DOHH2 (cell line): ENCODE measurements at regions not wholly inside any gene's neighbourhood (a gene's known extent, or its start where the extent isn't known, plus 50 kb on each side); places are given as distances from the start of the nearest gene placed in this dataset.

Experiments
- H3F3A ChIP-seq: fragments of 200-600 bp; sonication (generic), shearing (Covaris generic); 2 replicates; pipeline ENCODE4 v1.6.0; 2016; ENCODE audit warnings: antibody characterized with exemption, mild to moderate bottlenecking; ENCODE audit not compliant: control insufficient read depth, insufficient read depth
- H3K27ac ChIP-seq: fragments of 200-600 bp; sonication (generic); 2 replicates; pipeline ENCODE4 v1.5.1; 2014; ENCODE audit warnings: low read depth, mild to moderate bottlenecking, low read length, moderate library complexity
- H3K27me3 ChIP-seq: fragments of 200-600 bp; sonication (generic); 2 replicates; pipeline ENCODE4 v1.6.1; 2014; ENCODE audit warnings: mild to moderate bottlenecking, low read length, mixed read lengths; ENCODE audit not compliant: control insufficient read depth
- H3K36me3 ChIP-seq: fragments of 200-600 bp; sonication (generic); 2 replicates; pipeline ENCODE4 v1.6.1; 2014; ENCODE audit warnings: mild to moderate bottlenecking, low read length, moderate library complexity, mixed read lengths; ENCODE audit not compliant: control insufficient read depth
- H3K4me1 ChIP-seq: fragments of 200-600 bp; sonication (generic); 2 replicates; pipeline ENCODE4 v1.6.1; 2014; ENCODE audit warnings: mild to moderate bottlenecking, low read length, mixed read lengths; ENCODE audit not compliant: control insufficient read depth
- H3K4me2 ChIP-seq: fragments of 200-600 bp; sonication (generic); 2 replicates; pipeline ENCODE4 v1.6.0; 2014; ENCODE audit warnings: mild to moderate bottlenecking, low read length, moderate library complexity
- H3K4me3 ChIP-seq: fragments of 200-600 bp; sonication (generic); 2 replicates; pipeline ENCODE4 v1.5.1; 2014; ENCODE audit warnings: mild to moderate bottlenecking, low read length, mixed read lengths
- H3K79me2 ChIP-seq: fragments of 200-600 bp; sonication (generic); 2 replicates; pipeline ENCODE4 v1.6.1; 2014; ENCODE audit warnings: mild to moderate bottlenecking, low read length, mixed read lengths; ENCODE audit not compliant: control insufficient read depth
- H3K9me2 ChIP-seq: fragments of 200-600 bp; sonication (generic); replicated peaks from 2 replicates; pipeline ENCODE4 v1.6.1; 2014; ENCODE audit warnings: mild to moderate bottlenecking, low read length, mixed read lengths; ENCODE audit not compliant: control insufficient read depth
- H3K9me3 ChIP-seq: fragments of 200-600 bp; sonication (generic); 2 replicates; pipeline ENCODE4 v1.6.1; 2014; ENCODE audit warnings: antibody characterized with exemption, low read length, mixed read lengths; ENCODE audit not compliant: control insufficient read depth, insufficient read depth
- H4K20me1 ChIP-seq: fragments of 200-600 bp; sonication (generic); 2 replicates; pipeline ENCODE4 v1.6.0; 2014; ENCODE audit warnings: low read depth, mild to moderate bottlenecking, antibody characterized with exemption, low read length, moderate library complexity; ENCODE audit not compliant: control insufficient read depth, insufficient read depth
- EZH2phosphoT487 ChIP-seq: fragments of 200-600 bp; sonication (generic); IDR thresholded peaks from 2 replicates; pipeline ENCODE4 v1.6.1; 2017; ENCODE audit warnings: borderline replicate concordance, mild to moderate bottlenecking, antibody characterized with exemption, low read length, moderate library complexity, mixed read lengths
- TF ChIP-seq, protein P1 (sequence below): fragments of 200-600 bp; sonication (generic); IDR thresholded peaks from one replicate; pipeline ENCODE4 v1.5.1; 2014; ENCODE audit warnings: antibody characterized with exemption, mild to moderate bottlenecking, low read depth, low read length; ENCODE audit not compliant: poor library complexity, severe bottlenecking

DNA sequence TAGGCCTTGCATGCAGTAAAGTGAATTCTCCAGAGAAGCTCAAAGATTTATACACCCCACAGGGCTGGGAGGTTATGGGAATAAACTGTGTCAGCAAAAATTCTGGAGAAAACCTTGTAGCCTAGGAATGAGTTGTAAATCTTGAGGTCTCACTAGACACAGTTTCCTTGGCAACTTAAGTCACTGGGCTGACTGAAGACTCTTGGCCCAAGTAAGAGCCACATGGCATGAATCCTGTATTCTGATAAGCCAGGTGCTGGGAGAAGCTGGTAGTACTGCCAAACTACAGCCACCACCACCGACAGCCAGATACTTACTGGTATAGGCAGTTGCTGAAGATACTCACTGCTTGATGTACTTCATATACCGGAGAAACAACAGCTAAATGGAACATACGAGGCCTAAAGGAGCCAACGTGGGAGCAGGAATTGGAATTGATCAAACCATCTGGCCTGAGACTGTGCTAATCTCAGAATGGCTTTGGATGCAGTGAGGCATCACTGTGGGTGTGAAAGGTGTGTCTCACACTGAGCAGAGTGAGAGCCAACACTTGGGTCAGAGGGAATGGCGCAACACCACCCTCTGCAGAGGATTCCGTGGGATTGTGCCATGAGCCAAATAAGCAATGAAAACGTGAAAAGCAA is 102.8 kb upstream of the TMCC3 start:
- no peaks in the 10 kb centered on the region for H3K36me3 ChIP-seq
- H4K20me1 ChIP-seq, result no peaks in the 10 kb centered on the region
- no peak overlapping the region for H3K27ac ChIP-seq
- H3K79me2 ChIP-seq, result no peaks in the 10 kb centered on the region
- no peaks in the 10 kb centered on the region for H3K4me1 ChIP-seq
- no peaks in the 10 kb centered on the region for H3F3A ChIP-seq
- no peaks in the 10 kb centered on the region for H3K9me2 ChIP-seq
- no peak overlapping the region for H3K4me3 ChIP-seq
- TF ChIP-seq, protein P1, sequence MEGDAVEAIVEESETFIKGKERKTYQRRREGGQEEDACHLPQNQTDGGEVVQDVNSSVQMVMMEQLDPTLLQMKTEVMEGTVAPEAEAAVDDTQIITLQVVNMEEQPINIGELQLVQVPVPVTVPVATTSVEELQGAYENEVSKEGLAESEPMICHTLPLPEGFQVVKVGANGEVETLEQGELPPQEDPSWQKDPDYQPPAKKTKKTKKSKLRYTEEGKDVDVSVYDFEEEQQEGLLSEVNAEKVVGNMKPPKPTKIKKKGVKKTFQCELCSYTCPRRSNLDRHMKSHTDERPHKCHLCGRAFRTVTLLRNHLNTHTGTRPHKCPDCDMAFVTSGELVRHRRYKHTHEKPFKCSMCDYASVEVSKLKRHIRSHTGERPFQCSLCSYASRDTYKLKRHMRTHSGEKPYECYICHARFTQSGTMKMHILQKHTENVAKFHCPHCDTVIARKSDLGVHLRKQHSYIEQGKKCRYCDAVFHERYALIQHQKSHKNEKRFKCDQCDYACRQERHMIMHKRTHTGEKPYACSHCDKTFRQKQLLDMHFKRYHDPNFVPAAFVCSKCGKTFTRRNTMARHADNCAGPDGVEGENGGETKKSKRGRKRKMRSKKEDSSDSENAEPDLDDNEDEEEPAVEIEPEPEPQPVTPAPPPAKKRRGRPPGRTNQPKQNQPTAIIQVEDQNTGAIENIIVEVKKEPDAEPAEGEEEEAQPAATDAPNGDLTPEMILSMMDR, result no peak
- TF ChIP-seq EZH2phosphoT487, result no peak
- no peak overlapping the region for H3K4me2 ChIP-seq
- H3K27me3 ChIP-seq, result 0 out of 2 replicates have a peak, but pooled peaks cover 4% of the 10 kb centered on the region
- H3K9me3 ChIP-seq, result no peaks in the 10 kb centered on the region

DNA sequence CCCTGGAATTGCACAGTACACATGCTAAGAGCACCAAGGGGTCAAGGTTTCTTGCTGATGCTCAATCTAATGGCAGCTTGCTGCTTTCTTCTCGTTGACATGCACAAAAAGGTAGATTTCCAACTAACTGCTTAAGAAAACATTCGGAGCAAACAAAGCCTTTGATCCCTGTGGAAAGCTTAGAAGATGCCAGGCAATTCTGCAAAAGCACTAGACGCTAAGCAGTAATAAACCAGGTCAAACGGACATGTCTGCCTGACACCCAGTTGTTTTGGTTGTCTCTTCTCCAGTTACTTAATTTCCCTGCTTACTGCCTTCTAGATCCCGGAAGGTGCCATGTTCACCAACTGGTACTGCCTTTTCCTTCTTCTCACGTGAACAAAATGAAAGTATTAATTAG is 100.5 kb upstream of the TMCC3 start:
- Histone ChIP-seq H3K4me3 (no peak overlapping the region), H3K4me2 (no peak overlapping the region), H3K9me3 (no peaks in the 10 kb centered on the region), H3K4me1 (no peaks in the 10 kb centered on the region), H3K27me3 (peaks cover 9% of the 10 kb centered on the region; the same call in 1 of the 2 replicates), H3K27ac (no peak overlapping the region), H3F3A (no peaks in the 10 kb centered on the region), H4K20me1 (no peaks in the 10 kb centered on the region), H3K9me2 (no peaks in the 10 kb centered on the region), H3K79me2 (no peaks in the 10 kb centered on the region), H3K36me3 (no peaks in the 10 kb centered on the region)
- TF ChIP-seq EZH2phosphoT487, result no peak
- TF ChIP-seq, protein P1, result no peak

DNA sequence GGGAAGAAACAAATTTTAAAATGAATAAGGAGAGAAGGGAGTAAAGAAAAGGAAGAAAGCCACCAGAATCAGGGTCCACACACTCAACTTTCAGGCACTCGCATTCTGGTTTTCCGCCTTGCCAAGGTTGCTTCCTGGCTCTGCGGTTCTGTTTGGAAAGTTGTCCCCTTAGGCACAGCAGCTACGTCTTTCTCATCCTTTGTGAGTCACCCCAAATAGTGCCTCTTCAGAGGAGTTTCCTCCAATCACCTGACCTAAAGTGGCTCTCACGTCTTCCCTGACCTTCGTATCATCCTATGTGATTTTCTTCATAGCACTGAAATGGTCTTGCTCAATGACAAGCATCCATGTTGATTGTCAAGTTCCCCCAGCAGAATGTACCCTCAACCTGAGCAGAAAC is 99.5 kb upstream of the TMCC3 start:
- no peaks in the 10 kb centered on the region for H3K9me3 ChIP-seq
- no peaks in the 10 kb centered on the region for H4K20me1 ChIP-seq
- H3K27me3 ChIP-seq, result peaks cover 13% of the 10 kb centered on the region
- no peak for TF ChIP-seq EZH2phosphoT487
- TF ChIP-seq, protein P1, result no peak
- H3K36me3 ChIP-seq, result no peaks in the 10 kb centered on the region
- H3K4me1 ChIP-seq, result no peaks in the 10 kb centered on the region
- H3K4me2 ChIP-seq, result no peak overlapping the region
- no peaks in the 10 kb centered on the region for H3F3A ChIP-seq
- no peak overlapping the region for H3K27ac ChIP-seq
- H3K79me2 ChIP-seq, result no peaks in the 10 kb centered on the region
- no peak overlapping the region for H3K4me3 ChIP-seq
- H3K9me2 ChIP-seq, result no peaks in the 10 kb centered on the region
